ENCODE measurements at regions not wholly inside any gene's neighbourhood (a gene's known extent, or its start where the extent isn't known, plus 50 kb on each side); places are given as distances from the start of the nearest gene placed in this dataset.

DNA sequence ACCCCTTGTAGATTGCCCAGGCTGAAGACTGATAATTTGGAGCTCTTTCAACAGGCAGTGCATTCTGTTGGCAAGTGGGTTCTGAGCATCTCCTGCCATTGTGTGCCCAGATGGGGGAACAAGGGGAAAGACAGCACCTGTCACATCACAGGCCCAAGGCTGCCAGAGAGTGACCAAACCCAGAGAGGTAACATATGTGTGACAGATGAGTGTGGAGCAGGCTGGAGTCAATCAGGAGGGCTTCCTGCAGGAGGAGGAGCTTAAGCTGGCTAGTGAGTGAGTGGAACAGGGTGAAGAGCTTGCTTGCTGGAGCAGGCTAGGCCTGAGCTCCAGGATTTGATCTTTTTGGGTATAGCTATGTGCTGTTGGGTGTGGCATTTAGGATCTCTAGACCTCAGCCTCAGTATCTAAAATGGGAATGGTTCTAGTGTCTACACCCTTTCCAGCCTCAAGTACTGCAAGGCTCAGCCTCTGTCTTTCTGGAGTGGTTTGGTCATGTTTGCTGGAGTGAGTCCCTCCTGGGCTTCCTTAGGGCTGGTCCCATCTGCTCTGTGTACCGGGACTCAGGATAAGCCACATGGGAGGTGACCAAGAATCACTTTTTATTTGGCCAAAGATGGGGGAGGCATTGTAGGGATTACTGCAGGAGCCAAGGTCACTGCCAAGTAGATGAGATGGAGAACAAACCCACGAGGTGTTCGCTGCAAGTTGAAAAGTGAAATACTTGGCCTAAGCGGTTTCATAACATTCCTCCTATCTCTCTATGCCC lies 152.4 kb upstream of the TSHZ3 start:
- H3K4me1 Mint-ChIP-seq, result no peaks in the 10 kb centered on the region
- no peaks in the 10 kb centered on the region for H3K9me3 Mint-ChIP-seq
- H3K4me3 Mint-ChIP-seq, result no peak overlapping the region
- no peaks in the 10 kb centered on the region for H3K36me3 Mint-ChIP-seq (ENCODE audit: low read depth)
- H3K27ac Mint-ChIP-seq, result no peak overlapping the region
- ChIA-PET CTCF (no interaction called here), POLR2A (no interaction called here)
- DNase-seq, result no peak
- no peak for ATAC-seq (ENCODE audit: low read depth)
- no peaks in the 10 kb centered on the region for H3K27me3 Mint-ChIP-seq
- intact Hi-C loops (cut with micrococcal nuclease), result no loop called here
- TF ChIP-seq, protein P1, sequence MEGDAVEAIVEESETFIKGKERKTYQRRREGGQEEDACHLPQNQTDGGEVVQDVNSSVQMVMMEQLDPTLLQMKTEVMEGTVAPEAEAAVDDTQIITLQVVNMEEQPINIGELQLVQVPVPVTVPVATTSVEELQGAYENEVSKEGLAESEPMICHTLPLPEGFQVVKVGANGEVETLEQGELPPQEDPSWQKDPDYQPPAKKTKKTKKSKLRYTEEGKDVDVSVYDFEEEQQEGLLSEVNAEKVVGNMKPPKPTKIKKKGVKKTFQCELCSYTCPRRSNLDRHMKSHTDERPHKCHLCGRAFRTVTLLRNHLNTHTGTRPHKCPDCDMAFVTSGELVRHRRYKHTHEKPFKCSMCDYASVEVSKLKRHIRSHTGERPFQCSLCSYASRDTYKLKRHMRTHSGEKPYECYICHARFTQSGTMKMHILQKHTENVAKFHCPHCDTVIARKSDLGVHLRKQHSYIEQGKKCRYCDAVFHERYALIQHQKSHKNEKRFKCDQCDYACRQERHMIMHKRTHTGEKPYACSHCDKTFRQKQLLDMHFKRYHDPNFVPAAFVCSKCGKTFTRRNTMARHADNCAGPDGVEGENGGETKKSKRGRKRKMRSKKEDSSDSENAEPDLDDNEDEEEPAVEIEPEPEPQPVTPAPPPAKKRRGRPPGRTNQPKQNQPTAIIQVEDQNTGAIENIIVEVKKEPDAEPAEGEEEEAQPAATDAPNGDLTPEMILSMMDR (IDR thresholded peaks at IDR 0.05), result no peak

DNA sequence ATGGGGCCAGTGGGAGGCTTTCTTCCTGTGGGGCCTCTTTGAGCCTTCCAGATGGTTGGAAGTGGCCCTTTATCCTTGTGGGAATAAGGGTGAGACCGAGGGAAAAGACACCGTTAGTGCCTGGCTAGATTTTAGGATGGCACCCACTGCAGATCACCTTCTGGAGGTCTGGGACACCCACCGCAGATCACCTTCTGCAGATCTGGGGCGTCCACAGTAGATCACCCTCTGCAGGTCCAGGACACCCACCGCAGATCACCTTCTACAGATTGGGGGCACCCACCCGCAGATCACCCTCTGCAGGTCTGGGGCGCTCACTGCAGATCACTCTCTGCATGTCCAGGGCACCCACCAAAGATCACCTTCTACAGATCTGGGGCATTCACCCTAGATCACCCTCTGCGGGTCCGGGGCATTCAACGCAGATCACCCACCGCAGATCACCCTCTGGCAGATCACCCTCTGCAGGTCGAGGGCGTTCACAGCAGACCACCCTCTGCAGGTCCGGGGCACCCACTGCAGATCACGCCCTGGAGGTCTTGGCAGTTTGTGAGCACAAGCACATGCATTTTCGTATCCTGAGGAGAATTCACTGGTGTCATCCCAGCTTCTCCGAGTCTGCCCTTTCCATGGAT lies 153.4 kb upstream of the TSHZ3 start:
- ATAC-seq (ENCODE audit: low read depth) (no peak), DNase-seq (no peak)
- no peaks in the 10 kb centered on the region for H3K27me3 Mint-ChIP-seq
- no peak overlapping the region for H3K4me3 Mint-ChIP-seq
- ChIA-PET CTCF (no interaction called here), POLR2A (no interaction called here)
- intact Hi-C loops (cut with micrococcal nuclease), result no loop called here
- no peaks in the 10 kb centered on the region for H3K36me3 Mint-ChIP-seq (ENCODE audit: low read depth)
- H3K27ac Mint-ChIP-seq, result no peak overlapping the region
- no peaks in the 10 kb centered on the region for H3K9me3 Mint-ChIP-seq
- TF ChIP-seq, protein P1 (IDR thresholded peaks at IDR 0.05), result no peak
- no peaks in the 10 kb centered on the region for H3K4me1 Mint-ChIP-seq

DNA sequence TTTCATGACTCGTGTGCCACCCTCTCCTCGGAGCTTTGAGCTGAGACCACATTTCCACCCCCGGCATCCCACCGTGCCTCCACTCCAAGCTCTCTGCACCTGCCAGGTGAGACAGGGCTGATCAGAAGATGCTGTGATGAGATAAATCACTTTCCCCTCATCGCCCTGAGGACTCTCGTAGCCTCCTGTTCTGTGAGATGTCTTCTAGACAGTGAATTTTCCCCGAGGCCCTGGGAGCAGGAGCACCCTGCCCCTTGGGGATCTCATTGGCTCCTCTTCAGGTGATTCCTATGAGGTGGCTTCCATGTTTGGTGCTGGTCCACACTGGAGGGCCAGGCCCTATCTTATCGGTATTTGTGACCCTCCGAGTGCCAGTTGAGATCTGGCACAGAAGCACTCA lies 154.0 kb upstream of the TSHZ3 start:
- TF ChIP-seq, protein P1 (IDR thresholded peaks at IDR 0.05), result no peak
- no peaks in the 10 kb centered on the region for H3K27me3 Mint-ChIP-seq
- no peaks in the 10 kb centered on the region for H3K9me3 Mint-ChIP-seq
- H3K27ac Mint-ChIP-seq, result no peak overlapping the region
- no peak overlapping the region for H3K4me3 Mint-ChIP-seq
- DNase-seq (no peak), ATAC-seq (ENCODE audit: low read depth) (no peak)
- CTCF ChIA-PET, result no interaction called here
- intact Hi-C loops (cut with micrococcal nuclease), result no loop called here
- POLR2A ChIA-PET, result no interaction called here
- no peaks in the 10 kb centered on the region for H3K4me1 Mint-ChIP-seq
- H3K36me3 Mint-ChIP-seq (ENCODE audit: low read depth), result no peaks in the 10 kb centered on the region

DNA sequence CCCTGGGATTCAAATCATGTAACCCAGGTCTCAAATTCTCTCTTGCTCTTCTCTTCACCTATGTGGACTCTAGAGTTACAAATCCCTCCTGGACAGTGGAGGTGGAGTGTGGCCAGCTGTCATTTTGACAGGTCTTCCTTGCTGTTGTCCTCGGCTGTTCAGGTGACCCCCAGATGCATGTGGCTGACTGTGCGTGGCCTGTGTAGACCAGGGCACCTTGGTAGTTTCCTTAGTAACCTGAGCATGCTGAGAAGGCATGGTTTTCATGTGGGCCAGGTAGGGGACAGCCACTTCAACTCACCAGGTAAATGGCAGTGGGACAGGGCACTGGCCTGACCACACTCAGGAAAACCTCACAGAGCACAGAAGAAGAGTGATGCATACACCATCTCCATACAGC lies 155.0 kb upstream of the TSHZ3 start:
- Mint-ChIP-seq H3K4me3 (no peak overlapping the region), H3K9me3 (no peaks in the 10 kb centered on the region), H3K27me3 (no peaks in the 10 kb centered on the region), H3K4me1 (no peaks in the 10 kb centered on the region), H3K36me3 (ENCODE audit: low read depth) (no peaks in the 10 kb centered on the region), H3K27ac (no peak overlapping the region)
- ChIA-PET CTCF (no interaction called here), POLR2A (no interaction called here)
- DNase-seq (no peak), ATAC-seq (ENCODE audit: low read depth) (no peak)
- TF ChIP-seq, protein P1 (IDR thresholded peaks at IDR 0.05), result no peak
- intact Hi-C loops (cut with micrococcal nuclease), result no loop called here

DNA sequence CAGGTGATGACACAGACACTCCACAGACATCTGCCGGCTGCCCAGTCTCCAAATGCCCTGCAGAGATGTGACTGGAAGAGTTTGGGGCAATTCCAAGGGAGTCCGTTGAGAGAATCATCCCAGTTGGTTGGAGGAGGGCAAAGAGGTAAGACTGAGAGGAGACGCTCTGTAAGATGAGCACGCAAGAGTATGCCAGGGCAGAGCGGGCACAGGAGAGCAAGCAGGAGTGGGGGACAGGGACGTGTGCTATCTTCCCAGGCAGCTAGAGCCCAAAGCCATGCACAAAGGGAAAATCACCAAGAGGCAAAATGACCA lies 156.3 kb upstream of the TSHZ3 start:
- Mint-ChIP-seq H3K4me3 (no peak overlapping the region), H3K9me3 (no peaks in the 10 kb centered on the region), H3K4me1 (no peaks in the 10 kb centered on the region), H3K27me3 (no peaks in the 10 kb centered on the region), H3K36me3 (ENCODE audit: low read depth) (no peaks in the 10 kb centered on the region), H3K27ac (no peak overlapping the region)
- CTCF ChIA-PET, result no interaction called here
- DNase-seq (no peak), ATAC-seq (ENCODE audit: low read depth) (no peak)
- TF ChIP-seq, protein P1 (IDR thresholded peaks at IDR 0.05), result no peak
- POLR2A ChIA-PET, result no interaction called here
- intact Hi-C loops (cut with micrococcal nuclease), result no loop called here
